Ramos (cell line): ENCODE measurements at regions not wholly inside any gene's neighbourhood (a gene's known extent, or its start where the extent isn't known, plus 50 kb on each side); places are given as distances from the start of the nearest gene placed in this dataset.

Experiments used
- in situ Hi-C: fragments of 300-500 bp; cut with MboI; formaldehyde crosslinking; loops from one replicate; pipeline ENCODE4 v1.14.3; 2022; ENCODE audit warnings: low sequenced_read_pairs; ENCODE audit not compliant: unreplicated experiment

DNA sequence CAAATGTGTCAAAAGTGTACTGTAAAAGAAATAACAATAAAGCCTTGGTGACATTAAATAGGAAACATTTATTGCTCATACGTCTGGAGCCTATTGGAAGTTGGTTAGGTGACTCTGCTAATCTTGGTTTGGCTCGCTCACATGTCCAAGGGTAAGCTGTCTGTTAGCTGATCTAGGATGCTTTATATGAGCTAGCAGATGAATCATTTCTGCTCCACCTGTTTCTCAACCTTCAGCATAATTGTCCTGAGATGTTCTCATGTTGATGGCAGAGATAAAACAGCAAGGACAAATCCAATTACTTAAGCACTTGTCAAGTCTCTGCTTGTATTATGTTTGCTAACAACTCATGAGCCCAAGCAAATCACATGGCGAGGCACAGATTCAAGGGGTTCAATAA is 56.0 kb upstream of the CD53 start:
- in situ Hi-C loops: no loop called here

DNA sequence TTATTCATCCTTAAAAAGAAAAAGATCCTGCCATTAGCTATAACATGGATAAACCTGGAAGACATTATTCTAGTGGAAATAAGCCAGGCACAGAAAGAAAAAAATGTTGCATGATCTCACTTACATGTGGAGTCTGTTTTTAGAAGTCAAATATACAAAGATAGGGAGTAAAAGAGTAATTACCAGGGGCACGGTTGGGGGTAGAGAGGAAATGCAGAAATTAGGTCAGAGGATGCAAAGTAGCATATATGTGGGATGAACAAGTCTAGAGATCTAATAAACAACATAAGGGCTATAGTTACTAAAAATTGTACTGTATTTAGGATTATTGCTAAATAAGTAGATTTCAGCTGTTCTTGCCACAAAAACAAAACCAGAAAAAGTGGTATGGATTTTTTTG is 61.4 kb upstream of the CD53 start:
- in situ Hi-C loops: no loop called here

DNA sequence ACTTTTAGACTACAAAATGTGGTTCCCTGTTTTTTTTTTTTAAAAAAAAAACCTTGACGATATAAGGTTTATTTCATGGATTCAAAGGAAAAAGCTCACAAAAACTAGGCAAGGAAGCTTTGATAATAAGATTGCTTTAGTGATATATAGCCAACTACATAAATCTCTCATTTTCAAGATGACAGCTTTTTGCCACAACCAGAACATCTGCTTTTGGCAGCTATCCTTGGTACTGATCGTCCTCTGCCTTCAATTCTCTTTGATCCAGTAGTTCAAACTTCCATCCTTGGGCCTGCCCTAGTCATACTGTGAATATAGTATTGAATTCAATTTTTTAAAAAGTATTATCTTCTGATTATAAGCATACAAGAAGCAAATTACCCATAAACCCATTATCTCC is 72.9 kb upstream of the CD53 start:
- in situ Hi-C loops: no loop called here

DNA sequence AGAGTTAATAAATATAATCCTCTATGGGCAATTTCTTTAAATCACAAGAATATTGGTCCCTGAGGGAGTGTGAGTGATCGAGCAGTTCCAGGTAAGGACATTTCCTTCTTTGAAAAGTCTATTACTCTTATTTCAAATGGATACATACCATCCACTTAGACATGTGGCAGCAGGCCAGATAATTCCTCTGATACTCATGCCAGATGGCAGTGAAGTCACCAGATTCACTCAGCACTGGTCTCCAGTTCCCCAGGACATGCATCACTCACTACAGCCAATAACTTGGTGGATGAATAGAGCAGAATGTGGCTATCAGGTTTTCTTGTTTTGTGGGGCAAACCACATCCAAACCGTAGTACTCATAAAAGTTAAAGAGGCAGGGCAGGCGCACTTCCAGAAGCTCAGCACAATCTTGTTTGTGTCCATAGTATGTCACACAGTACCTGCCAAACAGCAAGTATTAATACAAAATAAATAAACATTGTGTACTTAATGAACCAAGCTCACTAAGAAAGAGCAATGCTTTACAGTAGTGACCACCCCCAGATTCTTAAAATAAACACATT is 74.2 kb upstream of the CD53 start:
- in situ Hi-C loops: no loop called here

DNA sequence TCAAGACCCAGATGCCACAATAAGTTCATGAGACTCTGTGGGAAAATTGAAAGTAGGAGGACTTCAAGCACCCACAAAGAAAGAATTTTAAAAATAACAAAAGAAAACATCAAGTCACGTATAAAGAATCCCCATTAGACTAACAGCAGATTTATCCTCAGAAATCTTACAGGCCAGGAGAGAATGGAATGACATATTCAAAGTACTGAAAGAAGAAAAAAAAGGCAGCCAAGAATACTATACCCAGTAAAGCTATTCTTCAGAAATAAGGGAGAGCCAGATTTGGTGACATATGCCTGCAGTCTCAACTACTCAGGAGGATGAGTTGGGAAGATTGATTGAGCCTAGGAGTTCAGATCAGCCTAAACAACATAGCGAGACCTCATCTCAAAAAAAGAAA is 84.3 kb upstream of the CD53 start:
- in situ Hi-C loops: loop anchor here (5.0 to 10.0 kb wide), 2 partner anchors 204 to 584 kb away; no protein-coding TSS in a partner anchor

DNA sequence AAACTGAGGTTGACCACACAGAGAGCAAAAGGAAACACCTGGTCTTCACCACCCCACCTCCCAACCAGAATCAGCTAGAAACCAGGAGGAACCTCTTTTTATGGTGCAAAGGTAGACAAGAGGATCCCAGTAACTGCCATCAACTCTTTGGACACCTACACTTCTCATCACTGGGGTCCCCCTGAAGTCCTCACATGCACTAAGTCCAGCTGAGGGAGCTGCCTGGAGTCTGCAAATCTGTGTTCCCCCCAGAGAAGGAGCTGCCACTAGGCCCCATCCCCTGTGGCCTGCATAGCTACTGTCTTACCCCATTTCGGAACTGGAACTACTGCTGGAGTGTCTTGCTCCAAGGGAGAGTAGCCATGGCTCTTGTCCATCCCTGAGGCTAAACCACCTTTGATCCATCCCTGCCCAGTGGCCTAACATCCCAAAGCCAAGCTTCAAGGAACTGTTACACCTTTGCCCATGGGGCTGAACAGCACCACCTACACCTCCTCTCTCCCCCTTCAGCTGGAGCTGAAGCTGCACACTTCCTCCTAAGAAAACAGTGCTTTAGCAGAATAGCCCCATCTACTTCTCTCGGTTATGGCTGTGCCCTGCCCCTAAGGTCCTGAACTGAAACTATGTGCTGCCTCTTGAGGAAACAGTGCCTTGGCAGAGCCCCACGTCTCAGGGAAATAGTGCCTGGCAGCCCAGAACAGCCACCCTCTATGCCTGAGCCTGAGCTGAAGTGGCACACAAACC is 85.4 kb upstream of the CD53 start:
- in situ Hi-C loops: loop anchor here (5.0 to 10.0 kb wide), 2 partner anchors 205 to 583 kb away; no protein-coding TSS in a partner anchor

DNA sequence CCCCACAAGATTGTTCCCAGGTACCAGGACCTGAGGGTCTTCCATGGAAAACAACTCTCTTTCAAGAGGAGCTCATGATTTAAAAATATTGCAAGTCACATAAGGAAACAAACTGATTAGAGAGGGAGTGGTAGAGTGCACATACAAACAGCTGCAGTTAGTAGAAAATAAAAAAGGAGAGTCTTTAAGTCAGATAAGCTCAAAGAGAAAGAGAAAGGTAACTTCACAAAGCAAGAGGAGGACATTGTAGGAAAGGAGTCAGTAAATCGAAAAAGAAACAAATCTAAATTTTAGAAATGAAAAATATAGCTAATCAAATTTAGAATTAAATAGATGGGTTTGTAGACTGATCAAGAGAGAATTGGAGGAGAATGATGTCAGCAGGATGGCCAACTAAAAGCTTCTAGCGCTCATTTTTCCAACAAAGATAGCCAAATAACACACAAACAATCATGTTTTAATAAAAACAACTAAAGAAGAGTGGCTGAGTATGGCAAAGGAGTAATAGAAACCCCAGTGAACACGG is 86.1 kb upstream of the CD53 start:
- in situ Hi-C loops: loop anchor here (5.0 to 10.0 kb wide), 2 partner anchors 205 to 582 kb away; no protein-coding TSS in a partner anchor

DNA sequence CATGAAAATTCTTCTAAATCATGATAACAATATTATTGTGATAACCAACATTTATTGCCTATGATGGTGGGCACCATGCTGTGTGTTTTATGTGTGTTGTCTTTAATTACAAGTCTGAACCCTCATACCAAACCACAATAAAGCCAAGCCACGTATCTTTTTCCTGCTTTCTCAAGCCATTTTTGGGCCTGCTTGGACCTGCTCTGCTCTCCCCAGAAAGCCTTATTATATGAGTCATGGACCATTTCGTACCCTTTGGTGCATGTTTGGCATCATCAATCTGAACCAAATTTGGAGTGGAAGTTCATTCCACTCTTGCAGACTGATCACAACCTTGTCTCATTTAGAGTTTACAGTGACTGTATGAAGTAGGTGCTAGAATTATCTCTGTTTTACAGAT is 87.3 kb upstream of the CD53 start:
- in situ Hi-C loops: loop anchor here (5.0 to 10.0 kb wide), 2 partner anchors 207 to 581 kb away; no protein-coding TSS in a partner anchor

DNA sequence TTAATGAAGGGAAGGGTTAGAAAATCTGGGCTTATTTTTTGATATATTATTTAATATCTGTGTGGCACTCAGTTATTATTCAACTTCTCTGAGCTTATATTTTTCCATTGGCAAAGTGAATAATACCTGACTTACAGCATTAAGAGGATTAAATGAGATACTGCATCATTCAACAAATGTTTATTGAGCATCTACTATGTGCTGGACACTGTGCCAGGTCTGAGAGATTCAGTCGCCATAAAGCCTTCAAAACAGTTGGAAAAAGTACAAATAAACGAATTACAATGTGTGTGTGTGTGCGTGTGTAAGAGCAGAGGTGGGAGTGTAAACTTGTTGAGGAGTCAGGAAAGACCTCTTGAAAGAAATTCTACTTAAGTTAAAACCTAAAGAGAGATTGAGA is 87.9 kb upstream of the CD53 start:
- in situ Hi-C loops: loop anchor here (5.0 to 10.0 kb wide), 2 partner anchors 207 to 580 kb away; no protein-coding TSS in a partner anchor

DNA sequence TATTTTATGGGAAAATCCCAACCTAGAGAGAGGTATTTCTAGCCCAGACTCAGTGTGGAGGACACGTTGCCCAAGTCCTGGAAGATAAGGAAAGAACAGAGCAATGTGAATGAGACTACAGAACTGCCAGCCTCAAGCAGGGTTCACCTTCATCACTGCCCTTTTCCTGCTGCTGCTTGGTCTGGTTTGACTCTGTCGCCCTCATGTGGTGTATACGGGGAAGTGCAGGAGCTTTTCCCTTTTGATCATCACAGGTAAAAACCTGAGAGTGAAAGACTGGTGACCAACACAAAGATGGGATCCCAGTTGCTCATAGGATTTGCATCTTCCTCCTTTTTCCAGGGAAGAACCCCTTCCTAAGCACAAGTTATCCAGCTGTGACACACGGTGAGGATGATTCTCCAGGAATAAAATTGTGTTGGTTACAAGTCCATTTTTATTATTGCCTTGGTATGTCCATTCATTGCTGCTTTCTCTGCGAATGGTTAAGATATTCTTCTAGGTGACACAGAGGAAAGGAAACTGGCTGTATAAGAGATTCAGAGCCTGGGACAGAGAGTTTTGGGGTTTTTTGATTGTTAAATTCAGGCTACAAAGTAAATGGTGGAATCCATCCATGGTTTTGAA is 89.5 kb upstream of the CD53 start:
- in situ Hi-C loops: loop anchor here (5.0 to 10.0 kb wide), 3 partner anchors 171 to 579 kb away; no protein-coding TSS in a partner anchor

DNA sequence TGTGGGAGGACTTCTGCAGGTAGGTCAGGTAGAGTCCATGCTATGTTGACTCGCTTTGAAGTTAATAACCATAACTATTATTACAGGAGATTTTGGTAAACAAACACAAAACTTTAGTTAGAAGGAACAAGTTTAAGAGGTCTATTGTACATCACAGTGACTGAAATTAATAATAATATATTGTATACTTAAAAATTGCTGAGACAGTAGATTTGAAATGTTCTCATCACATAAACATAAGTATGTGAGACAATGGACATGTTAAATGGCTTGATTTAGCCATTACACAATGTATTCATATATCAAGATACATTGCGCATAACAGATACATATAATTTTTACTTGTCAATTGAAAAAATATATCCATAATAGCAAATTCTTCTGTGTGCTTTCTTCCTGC is 91.4 kb upstream of the CD53 start:
- in situ Hi-C loops: loop anchor here (5.0 to 10.0 kb wide), 3 partner anchors 169 to 577 kb away; no protein-coding TSS in a partner anchor

DNA sequence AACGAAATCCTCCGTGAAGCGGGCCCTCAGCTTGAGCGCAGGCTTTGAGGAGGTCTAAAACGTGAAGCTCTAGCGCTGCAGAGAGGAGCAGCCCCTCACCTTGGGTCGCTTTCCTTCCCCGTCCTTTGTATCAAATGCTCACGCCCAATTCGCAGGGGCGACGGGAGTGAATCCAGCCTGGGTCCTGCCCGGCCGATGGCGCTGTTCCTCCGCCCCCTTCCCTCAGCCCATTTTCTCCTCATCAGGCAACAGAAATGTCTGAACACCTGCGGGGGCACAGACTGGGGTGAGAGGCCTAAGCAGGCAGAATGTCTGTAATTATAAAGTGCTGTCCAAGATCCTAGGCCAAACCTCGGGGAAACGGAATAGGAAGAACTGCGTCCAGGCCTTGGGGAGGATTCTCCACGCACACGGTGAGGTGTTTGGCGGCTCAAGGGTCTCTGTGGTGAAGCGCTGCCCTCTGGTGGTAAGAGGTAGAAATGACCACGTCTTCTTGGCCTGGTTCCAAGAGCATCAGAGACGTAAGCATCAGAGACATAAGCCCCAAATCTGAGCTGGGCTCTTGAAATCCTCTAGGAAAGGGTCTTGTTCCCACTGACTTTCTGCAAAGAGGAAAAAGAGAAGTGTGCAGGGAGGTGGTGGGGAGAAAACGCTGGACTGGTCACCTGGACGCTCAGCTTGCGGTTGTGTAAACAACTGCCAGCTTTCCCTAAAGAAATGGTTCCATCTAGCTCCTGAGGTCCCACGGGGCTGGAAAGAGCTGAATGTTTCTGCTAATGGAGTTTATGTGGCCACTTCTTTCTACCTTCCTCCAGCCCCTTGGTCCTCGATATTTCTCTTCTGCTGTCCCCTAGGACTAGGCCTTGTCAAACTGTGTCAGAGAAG is 92.1 kb upstream of the CD53 start:
- in situ Hi-C loops: loop anchor here (5.0 to 10.0 kb wide), 3 partner anchors 169 to 576 kb away; no protein-coding TSS in a partner anchor

DNA sequence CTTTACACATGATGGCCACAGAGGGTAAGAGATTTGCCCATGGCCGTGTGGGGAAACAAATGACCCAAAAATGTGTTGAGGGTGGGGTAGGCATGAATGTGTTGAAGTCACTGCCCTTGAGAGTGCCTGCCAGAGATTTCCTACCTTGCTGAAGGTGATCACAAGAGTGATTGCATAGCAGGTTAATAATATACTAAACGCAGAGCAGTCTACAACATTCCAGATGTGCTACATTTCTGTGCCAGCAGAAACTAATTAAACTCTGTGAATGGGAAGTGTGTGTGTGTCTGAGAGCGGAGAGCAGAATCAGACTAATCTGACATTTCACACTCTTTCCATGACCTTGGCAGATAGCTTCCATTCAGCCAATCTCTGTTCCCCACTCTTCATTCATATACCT is 93.3 kb upstream of the CD53 start:
- in situ Hi-C loops: loop anchor here (5.0 to 10.0 kb wide), 3 partner anchors 167 to 575 kb away; no protein-coding TSS in a partner anchor

DNA sequence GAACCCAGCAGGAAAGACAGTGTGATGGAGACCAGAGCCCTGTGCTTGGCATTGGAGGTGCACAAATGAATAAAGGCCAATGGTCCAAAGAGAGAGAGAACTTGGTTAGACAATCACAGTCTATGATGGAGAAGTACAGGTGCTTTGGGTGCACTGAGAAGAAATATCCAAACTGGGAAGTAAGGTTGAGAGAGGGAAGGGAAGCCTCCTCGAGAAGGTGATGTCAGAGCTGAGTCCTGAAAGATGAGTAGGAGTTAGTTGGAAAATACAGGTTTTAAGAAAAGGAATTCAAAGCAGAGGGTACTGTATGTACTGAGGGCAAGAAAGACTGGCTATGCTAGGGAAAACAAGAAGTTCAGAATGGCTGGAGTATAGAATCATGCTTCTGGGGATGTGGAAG is 94.1 kb upstream of the CD53 start:
- in situ Hi-C loops: no loop called here

DNA sequence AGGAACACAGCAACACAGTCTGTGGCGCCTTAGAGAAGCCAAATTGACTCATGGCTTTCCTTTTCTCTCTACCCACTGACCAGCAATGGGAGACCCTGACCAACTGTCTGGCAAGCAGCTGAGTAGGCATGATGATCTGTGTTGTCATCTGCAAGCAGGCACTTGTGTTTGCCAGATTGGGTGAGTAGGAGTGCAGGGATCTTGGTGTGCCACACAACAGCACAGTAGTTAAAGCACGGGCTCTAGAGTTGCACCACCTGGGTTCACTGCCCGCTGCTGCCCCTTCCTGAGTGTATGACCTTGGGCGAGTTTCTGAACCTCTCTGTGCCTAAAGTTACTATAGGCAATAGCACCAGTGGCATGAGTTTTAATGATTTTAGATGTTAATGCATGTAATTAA is 95.7 kb upstream of the CD53 start:
- in situ Hi-C loops: no loop called here

DNA sequence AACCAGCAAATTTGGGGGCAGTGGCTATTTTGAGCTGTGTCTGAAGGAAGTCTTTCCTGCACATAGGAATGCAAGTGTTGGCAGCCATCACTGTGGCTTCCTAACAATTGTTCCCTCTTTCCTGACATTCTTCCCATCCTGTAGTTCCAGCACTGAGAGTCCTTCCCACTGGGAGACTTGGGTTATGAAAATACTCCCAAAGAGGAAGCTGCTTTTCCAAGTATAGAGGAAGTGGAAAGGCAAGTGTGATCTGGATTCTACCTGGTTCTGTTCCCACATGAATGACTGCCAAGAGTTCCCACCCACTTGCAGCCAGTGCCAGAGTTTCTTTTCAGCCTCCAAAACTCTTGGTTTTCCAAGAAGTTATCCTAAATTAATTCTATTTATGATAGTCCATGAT is 98.5 kb upstream of the CD53 start:
- in situ Hi-C loops: no loop called here

DNA sequence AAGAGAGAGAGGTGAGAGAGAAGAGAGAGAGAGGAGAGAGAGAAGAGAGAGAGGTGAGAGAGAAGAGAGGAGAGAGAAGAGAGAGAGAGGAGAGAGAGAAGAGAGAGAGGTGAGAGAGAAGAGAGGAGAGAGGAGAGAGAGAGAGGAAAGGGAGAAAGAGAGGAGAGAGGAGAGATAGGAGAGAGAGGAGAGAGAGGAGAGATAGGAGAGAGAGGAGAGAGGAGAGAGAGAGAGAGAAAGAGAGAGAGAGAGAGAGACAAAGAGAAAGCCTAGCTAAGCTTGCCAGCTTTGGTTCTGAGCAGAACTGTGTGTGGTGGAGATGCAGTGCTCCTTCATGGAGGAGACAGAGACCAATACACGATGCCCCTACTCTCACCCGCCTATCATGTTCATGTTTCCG is 99.1 kb upstream of the KCNA3 start:
- in situ Hi-C loops: no loop called here

DNA sequence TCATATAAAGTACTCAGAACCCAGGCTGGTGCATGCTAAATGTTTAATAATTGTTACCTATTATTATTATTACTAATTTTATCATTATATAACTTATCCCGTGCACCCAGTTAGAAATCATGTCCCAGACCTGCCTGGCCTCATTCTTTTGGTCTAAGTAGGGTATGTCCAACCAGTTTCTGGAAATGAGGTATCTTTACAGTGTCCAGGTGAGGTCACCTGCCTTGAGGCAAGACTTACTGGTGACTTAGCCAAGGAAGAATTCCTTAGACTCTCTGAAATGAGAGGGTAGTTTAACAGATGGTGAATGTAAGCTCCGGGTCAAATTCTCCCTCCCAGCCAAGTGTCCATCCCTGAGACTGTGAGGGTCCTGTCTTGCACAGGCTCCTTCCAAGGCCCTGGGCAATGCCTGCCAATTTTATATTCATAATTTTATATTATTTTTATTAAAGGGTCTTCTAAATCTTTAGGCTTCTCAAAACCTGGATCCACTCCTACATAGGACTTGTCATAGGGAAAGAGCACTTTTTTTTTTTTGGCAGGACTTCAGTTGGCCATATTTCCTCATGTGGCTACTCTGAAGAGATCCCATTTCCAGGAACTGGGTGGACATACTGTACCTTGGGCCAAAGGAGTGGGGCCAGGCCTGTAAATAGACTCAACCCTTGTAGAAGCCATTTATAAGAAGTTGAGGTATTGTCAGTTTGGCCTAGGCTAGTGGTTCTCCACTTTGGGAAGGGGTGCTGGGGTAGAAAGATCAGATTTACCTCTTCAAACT is 96.7 kb upstream of the KCNA3 start:
- in situ Hi-C loops: no loop called here

DNA sequence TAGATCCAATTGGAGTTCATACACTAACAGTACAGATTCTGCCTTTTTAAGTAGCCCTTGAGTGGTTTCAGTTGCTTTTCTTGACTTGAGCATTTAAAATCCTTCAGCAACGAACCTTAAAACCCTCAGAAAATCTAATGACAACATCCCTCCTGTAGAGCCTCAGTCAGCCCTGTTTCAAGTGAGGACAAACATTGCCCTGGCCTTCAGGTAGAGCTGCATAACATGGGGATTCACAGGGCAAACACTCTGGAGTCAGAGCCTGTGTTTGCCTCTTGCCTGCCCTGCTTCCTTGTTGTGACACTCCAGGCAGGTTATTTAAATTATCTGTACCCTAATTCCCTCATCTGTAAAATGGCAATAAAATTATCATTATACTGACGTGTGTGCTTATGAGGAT is 96.1 kb upstream of the KCNA3 start:
- in situ Hi-C loops: no loop called here
